Tibial artery (tissue), 4 donors: ENCODE measurements at regions not wholly inside any gene's neighbourhood (a gene's known extent, or its start where the extent isn't known, plus 50 kb on each side); places are given as distances from the start of the nearest gene placed in this dataset.

Experiments
- DNase-seq, 2 donors: peaks; one replicate each; pipeline ENCODE4 v3.0.0-alpha.2; 2019
- H3K27ac ChIP-seq, 2 donors: fragments of 200-600 bp; sonication (generic) in 1 of 2; 1 replicate in 1 of 2; 2 replicates in 1 of 2; pipeline ENCODE4 v1.5.1; 2018 to 2019; ENCODE audit warnings: mild to moderate bottlenecking in 1 of 2
- H3K27me3 ChIP-seq, 2 donors: fragments of 200-600 bp; sonication (generic) in 1 of 2; one replicate each; pipeline versions ENCODE4 v1.5.1 to v1.6.0; 2016 to 2019
- H3K36me3 ChIP-seq, 3 donors: fragments of 200-600 bp; sonication (generic) in 2 of 3; one replicate each; pipeline ENCODE4 v1.5.1; 2016 to 2019; ENCODE audit warnings: mild to moderate bottlenecking in 2 of 3
- H3K4me1 ChIP-seq, 4 donors: fragments of 200-600 bp; sonication (generic) in 2 of 4; 1 replicate in 3 of 4; 2 replicates in 1 of 4; pipeline ENCODE4 v1.5.1; 2016 to 2019
- H3K4me3 ChIP-seq, 2 donors: fragments of 200-600 bp; sonication (generic) in 1 of 2; 1 replicate in 1 of 2; 2 replicates in 1 of 2; pipeline ENCODE4 v1.5.1; 2018 to 2019; ENCODE audit warnings: mild to moderate bottlenecking in 2 of 2
- H3K9me3 ChIP-seq, 3 donors: fragments of 200-600 bp; sonication (generic) in 1 of 3; one replicate each; pipeline ENCODE4 v1.5.1; 2016 to 2019
- intact Hi-C: fragments of 100-400 bp; cut with DNase I; formaldehyde crosslinking; loops from one replicate; pipeline ENCODE4 v1.15.0; 2023; ENCODE audit warnings: low total_unique reads
- TF ChIP-seq, protein P1 (sequence below), 2 experiments: fragments of 200-600 bp in 1 of 2; fragments of 450-650 bp in 1 of 2; IDR thresholded peaks; one replicate each; pipeline ENCODE4 v1.5.1; 2017 to 2019; ENCODE audit warnings: antibody characterized with exemption in 2 of 2, mild to moderate bottlenecking in 1 of 2, moderate library complexity in 1 of 2

GRCh38 chrX:39465906-39466305, 631.9 kb downstream of the BCOR start:
- peaks cover 0 to 4% (median 0%) of the 10 kb centered on the region in 4 donors for H3K4me1 ChIP-seq
- TF ChIP-seq, protein P1, sequence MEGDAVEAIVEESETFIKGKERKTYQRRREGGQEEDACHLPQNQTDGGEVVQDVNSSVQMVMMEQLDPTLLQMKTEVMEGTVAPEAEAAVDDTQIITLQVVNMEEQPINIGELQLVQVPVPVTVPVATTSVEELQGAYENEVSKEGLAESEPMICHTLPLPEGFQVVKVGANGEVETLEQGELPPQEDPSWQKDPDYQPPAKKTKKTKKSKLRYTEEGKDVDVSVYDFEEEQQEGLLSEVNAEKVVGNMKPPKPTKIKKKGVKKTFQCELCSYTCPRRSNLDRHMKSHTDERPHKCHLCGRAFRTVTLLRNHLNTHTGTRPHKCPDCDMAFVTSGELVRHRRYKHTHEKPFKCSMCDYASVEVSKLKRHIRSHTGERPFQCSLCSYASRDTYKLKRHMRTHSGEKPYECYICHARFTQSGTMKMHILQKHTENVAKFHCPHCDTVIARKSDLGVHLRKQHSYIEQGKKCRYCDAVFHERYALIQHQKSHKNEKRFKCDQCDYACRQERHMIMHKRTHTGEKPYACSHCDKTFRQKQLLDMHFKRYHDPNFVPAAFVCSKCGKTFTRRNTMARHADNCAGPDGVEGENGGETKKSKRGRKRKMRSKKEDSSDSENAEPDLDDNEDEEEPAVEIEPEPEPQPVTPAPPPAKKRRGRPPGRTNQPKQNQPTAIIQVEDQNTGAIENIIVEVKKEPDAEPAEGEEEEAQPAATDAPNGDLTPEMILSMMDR (IDR thresholded peaks at IDR 0.05): no peak
- H3K27me3 ChIP-seq: no peaks in the 10 kb centered on the region
- no peak for DNase-seq
- H3K36me3 ChIP-seq: no peaks in the 10 kb centered on the region
- intact Hi-C loops: no loop called here
- H3K27ac ChIP-seq: no peak overlapping the region
- no peak overlapping the region for H3K4me3 ChIP-seq
- H3K9me3 ChIP-seq: no peaks in the 10 kb centered on the region

- DNase-seq: no peak
- no peaks in the 10 kb centered on the region for H3K27me3 ChIP-seq
- no peaks in the 10 kb centered on the region for H3K9me3 ChIP-seq
- H3K4me1 ChIP-seq: peaks cover 0 to 19% (median 2%) of the 10 kb centered on the region in 4 donors
- intact Hi-C loops: no loop called here
- H3K4me3 ChIP-seq: no peak overlapping the region
- TF ChIP-seq, protein P1 (IDR thresholded peaks at IDR 0.05): no peak
- H3K36me3 ChIP-seq: no peaks in the 10 kb centered on the region
- no peak overlapping the region for H3K27ac ChIP-seq
These were observed 628.6 kb downstream of the BCOR start for GRCh38 chrX:39469126-39469525.

DNA sequence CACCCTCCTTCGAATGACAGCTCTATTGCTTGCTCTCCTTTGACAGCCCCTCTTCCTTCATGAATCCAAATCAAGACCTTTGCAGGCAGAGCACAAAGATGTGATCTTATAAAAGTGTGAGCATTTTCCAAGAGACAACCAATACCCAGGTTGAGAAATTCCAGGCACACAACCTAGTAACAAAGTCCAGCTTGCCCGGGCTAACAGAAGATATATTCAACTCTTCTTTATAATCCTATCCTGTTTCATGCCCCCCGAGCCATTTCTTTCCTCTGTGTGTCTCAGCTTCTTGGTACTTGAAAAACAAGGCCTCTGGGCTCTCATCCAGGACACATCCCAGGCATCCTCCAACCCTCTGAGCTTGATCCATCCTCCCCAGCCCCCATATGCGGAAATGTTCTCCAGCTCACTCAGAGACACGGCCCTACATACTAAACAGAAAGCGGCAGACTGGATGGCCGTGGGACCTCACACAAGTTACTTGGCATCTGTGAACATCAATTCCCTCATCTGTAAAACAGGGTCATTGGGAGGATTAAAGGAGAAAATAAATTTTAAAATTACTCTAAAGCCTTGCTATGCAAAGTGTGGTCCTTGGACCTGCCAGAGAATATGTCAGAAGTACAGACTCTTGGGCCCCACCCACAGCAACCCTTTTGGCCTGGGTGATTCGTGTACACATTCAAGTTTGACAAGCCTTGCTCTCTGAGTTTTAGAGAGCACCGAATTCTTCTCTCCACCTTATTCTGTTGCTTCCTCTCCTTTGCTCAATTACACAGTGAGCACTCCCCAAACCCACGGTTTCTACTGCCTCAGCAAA, 627.0 kb downstream of the BCOR start:
- TF ChIP-seq, protein P1 (IDR thresholded peaks at IDR 0.05): no peak
- H3K4me1 ChIP-seq: peaks cover 0 to 24% (median 2%) of the 10 kb centered on the region in 4 donors
- H3K36me3 ChIP-seq: no peaks in the 10 kb centered on the region
- H3K4me3 ChIP-seq: no peak overlapping the region
- intact Hi-C loops: no loop called here
- peak overlapping the region; percentile 57 to 62 for H3K27ac ChIP-seq
- DNase-seq: peak in 1 of 2 donors; percentile 26
- H3K9me3 ChIP-seq: no peaks in the 10 kb centered on the region
- H3K27me3 ChIP-seq: no peaks in the 10 kb centered on the region

DNA sequence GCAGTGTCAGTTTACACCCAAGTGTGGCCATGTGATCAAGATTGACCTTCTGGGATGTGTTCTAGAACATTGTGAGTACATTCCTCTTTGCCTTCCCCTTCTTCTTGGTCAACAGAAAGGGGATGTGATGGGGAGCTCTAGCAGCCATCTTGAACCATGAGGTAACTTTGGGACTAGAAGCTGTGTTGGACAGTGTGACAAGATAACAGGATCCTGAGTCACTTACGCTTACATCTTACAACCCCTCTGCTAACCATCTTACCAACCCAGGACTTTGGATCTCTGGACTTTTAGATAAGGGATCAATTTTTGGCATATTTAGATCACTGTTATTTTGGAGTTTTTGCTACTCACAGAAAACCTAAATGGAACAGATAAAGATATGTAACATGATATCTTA, 625.6 kb downstream of the BCOR start:
- H3K27ac ChIP-seq: peak overlapping the region in 1 of 2 donors; percentile 62
- TF ChIP-seq, protein P1 (IDR thresholded peaks at IDR 0.05): no peak
- no peaks in the 10 kb centered on the region for H3K9me3 ChIP-seq
- intact Hi-C loops: no loop called here
- DNase-seq: no peak
- no peak overlapping the region for H3K4me3 ChIP-seq
- H3K4me1 ChIP-seq: peaks cover 0 to 24% (median 2%) of the 10 kb centered on the region in 4 donors
- no peaks in the 10 kb centered on the region for H3K27me3 ChIP-seq
- H3K36me3 ChIP-seq: no peaks in the 10 kb centered on the region

- TF ChIP-seq, protein P1 (IDR thresholded peaks at IDR 0.05): no peak
- Histone ChIP-seq H3K9me3 (no peaks in the 10 kb centered on the region), H3K4me3 (no peak overlapping the region), H3K4me1 (peaks cover 0 to 29% (median 2%) of the 10 kb centered on the region in 4 donors), H3K27ac (no peak overlapping the region), H3K36me3 (no peaks in the 10 kb centered on the region), H3K27me3 (no peaks in the 10 kb centered on the region)
- intact Hi-C loops: no loop called here
- no peak for DNase-seq
These were observed 623.9 kb downstream of the BCOR start for GRCh38 chrX:39473812-39474211.
